ENCODE measurements at regions not wholly inside any gene's neighbourhood (a gene's known extent, or its start where the extent isn't known, plus 50 kb on each side); places are given as distances from the start of the nearest gene placed in this dataset.

DNA sequence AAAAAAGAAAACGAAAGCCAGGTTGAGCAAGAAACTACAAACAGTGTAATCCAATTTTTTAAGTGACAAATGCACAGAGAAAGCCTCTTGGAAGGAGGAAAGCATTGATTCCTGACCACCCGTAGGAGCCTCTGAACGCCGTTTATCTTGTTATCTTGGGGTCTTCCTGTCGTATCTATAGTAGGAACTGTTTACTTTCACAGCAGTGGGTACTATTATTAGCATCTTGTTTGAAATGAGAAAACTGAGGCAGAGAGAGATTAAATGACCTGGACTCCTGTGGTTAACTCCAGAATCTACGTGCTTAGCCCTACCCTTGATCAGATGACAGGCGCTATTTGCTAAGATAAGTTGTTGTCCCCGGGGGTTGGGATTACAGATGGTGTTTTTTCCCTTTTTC is 196.7 kb upstream of the FOXF1 start:
- TF ChIP-seq, protein P1, sequence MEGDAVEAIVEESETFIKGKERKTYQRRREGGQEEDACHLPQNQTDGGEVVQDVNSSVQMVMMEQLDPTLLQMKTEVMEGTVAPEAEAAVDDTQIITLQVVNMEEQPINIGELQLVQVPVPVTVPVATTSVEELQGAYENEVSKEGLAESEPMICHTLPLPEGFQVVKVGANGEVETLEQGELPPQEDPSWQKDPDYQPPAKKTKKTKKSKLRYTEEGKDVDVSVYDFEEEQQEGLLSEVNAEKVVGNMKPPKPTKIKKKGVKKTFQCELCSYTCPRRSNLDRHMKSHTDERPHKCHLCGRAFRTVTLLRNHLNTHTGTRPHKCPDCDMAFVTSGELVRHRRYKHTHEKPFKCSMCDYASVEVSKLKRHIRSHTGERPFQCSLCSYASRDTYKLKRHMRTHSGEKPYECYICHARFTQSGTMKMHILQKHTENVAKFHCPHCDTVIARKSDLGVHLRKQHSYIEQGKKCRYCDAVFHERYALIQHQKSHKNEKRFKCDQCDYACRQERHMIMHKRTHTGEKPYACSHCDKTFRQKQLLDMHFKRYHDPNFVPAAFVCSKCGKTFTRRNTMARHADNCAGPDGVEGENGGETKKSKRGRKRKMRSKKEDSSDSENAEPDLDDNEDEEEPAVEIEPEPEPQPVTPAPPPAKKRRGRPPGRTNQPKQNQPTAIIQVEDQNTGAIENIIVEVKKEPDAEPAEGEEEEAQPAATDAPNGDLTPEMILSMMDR (optimal IDR thresholded peaks at IDR 0.05 in 1 of 3, IDR thresholded peaks at IDR 0.05 in 1 of 3, conservative IDR thresholded peaks at IDR 0.05 in 1 of 3; ENCODE audit: extremely low read depth in 1 of 3, insufficient read depth in 2 of 3, low read length in 3 of 3) = no peak
- TF ChIP-seq EZH2 (IDR thresholded peaks at IDR 0.05; ENCODE audit: low read length) = no peak

All from keratinocyte (primary cell).